ENCODE measurements at regions not wholly inside any gene's neighbourhood (a gene's known extent, or its start where the extent isn't known, plus 50 kb on each side); places are given as distances from the start of the nearest gene placed in this dataset.

DNA sequence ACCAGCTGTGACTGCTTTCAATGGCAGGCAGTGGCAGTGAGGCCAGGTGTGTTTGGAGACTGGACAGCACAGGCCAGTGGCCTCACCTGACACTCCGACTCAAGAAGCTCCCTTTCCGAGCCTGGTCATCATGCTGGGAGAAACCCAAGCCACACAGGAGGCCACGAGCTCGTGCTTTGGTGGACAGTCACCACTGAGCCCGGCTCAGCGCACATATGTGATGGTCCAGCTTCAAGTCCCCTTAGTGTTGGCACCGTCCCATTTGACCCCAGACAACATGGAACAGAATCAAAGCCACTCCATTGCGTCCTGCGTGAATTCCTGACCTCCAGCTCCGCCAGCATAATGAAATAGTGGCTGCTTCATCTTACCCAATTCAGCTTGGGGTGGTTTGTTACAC, 64.0 kb upstream of the PPP1R26 start:
- TF ChIP-seq, protein P1, sequence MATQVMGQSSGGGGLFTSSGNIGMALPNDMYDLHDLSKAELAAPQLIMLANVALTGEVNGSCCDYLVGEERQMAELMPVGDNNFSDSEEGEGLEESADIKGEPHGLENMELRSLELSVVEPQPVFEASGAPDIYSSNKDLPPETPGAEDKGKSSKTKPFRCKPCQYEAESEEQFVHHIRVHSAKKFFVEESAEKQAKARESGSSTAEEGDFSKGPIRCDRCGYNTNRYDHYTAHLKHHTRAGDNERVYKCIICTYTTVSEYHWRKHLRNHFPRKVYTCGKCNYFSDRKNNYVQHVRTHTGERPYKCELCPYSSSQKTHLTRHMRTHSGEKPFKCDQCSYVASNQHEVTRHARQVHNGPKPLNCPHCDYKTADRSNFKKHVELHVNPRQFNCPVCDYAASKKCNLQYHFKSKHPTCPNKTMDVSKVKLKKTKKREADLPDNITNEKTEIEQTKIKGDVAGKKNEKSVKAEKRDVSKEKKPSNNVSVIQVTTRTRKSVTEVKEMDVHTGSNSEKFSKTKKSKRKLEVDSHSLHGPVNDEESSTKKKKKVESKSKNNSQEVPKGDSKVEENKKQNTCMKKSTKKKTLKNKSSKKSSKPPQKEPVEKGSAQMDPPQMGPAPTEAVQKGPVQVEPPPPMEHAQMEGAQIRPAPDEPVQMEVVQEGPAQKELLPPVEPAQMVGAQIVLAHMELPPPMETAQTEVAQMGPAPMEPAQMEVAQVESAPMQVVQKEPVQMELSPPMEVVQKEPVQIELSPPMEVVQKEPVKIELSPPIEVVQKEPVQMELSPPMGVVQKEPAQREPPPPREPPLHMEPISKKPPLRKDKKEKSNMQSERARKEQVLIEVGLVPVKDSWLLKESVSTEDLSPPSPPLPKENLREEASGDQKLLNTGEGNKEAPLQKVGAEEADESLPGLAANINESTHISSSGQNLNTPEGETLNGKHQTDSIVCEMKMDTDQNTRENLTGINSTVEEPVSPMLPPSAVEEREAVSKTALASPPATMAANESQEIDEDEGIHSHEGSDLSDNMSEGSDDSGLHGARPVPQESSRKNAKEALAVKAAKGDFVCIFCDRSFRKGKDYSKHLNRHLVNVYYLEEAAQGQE (IDR thresholded peaks at IDR 0.05; ENCODE audit: insufficient replicate concordance, low read depth) = no peak
- TF ChIP-seq, protein P2, sequence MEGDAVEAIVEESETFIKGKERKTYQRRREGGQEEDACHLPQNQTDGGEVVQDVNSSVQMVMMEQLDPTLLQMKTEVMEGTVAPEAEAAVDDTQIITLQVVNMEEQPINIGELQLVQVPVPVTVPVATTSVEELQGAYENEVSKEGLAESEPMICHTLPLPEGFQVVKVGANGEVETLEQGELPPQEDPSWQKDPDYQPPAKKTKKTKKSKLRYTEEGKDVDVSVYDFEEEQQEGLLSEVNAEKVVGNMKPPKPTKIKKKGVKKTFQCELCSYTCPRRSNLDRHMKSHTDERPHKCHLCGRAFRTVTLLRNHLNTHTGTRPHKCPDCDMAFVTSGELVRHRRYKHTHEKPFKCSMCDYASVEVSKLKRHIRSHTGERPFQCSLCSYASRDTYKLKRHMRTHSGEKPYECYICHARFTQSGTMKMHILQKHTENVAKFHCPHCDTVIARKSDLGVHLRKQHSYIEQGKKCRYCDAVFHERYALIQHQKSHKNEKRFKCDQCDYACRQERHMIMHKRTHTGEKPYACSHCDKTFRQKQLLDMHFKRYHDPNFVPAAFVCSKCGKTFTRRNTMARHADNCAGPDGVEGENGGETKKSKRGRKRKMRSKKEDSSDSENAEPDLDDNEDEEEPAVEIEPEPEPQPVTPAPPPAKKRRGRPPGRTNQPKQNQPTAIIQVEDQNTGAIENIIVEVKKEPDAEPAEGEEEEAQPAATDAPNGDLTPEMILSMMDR (IDR thresholded peaks at IDR 0.05; ENCODE audit: insufficient read depth, low read length) = no peak
- TF ChIP-seq GABPA (IDR thresholded peaks at IDR 0.05; ENCODE audit: low read depth) (no peak), POLR2AphosphoS5 (IDR thresholded peaks at IDR 0.05; ENCODE audit: low read depth) (no peak), SPI1 (IDR thresholded peaks at IDR 0.05; ENCODE audit: borderline replicate concordance, low read depth) (no peak)
- H3K4me3 ChIP-seq (replicated peaks; ENCODE audit: insufficient read depth, low read length) = no peak overlapping the region
- H3K27me3 ChIP-seq (ENCODE audit: insufficient read depth, poor library complexity, severe bottlenecking) = peaks cover 3% of the 10 kb centered on the region

DNA sequence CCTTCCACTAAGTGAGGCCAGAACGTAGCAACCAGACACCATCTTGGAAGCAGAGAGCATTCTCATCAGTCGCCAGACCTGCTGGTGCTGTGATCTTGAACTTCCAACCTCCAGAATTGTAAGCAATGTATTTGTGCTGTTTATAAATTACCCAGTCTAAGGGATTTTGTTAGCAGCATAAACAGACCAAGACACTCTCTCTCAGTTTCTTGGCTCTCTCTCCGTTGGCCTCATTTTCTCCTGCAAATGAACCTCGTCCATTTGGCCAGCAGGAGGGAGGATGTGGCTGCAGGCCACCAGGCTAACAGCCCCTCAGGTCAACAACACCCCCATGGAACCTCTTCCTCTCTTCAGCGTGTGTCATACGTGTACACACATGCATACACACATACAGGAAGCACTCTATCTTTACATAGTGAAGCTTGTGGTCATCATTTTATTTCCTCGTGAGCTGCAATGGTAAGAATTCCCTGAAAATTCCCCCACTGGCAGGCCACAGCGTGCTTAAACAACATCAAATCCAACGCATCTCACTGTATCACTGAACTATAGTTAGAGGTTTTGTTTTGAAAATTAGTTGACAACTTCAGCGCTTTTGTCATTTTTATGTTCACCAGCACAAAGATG, 62.8 kb upstream of the PPP1R26 start:
- DNase-seq (ENCODE audit: low read depth in 1 of 2, low spot score in 1 of 2) = no peak
- Histone ChIP-seq H3K4me3 (replicated peaks; ENCODE audit: insufficient read depth, low read length) (no peak overlapping the region), H3K27ac (replicated peaks) (no peak overlapping the region), H3K27me3 (ENCODE audit: insufficient read depth, poor library complexity, severe bottlenecking) (peaks cover 3% of the 10 kb centered on the region)
- TF ChIP-seq SPI1 (IDR thresholded peaks at IDR 0.05; ENCODE audit: borderline replicate concordance, low read depth) = no peak

More for the DNA sequence above, 64.0 kb upstream of the PPP1R26 start:
- DNase-seq (ENCODE audit: low read depth in 1 of 2, low spot score in 1 of 2) = no peak
- H3K27ac ChIP-seq (replicated peaks) = no peak overlapping the region

DNA sequence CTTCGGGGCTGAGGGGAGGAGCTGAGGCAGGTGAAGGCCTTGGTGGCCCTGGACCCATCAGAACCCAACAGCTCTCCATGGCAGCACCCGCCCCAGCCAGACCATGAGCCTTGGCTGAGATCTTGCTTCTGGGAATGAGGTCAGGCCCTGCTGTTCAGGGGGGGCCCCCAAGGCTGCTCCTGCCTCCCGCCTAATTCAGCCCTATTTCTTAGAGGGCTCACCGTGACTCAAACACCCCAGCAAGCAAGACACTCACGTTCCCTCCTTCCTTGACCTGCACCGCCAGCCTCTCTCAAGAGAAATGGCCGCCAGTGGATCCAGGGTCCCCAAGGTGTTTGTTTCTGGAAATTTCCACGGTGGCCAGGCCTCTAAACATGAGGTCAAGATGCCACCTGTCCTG, 61.4 kb upstream of the PPP1R26 start:
- TF ChIP-seq, protein P1 (IDR thresholded peaks at IDR 0.05; ENCODE audit: insufficient replicate concordance, low read depth) = no peak
- no peak for TF ChIP-seq POLR2AphosphoS5 (IDR thresholded peaks at IDR 0.05; ENCODE audit: low read depth)
- TF ChIP-seq SPI1 (IDR thresholded peaks at IDR 0.05; ENCODE audit: borderline replicate concordance, low read depth) = no peak
- TF ChIP-seq, protein P2 (IDR thresholded peaks at IDR 0.05; ENCODE audit: insufficient read depth, low read length) = no peak
- no peak for TF ChIP-seq GABPA (IDR thresholded peaks at IDR 0.05; ENCODE audit: low read depth)
- DNase-seq (ENCODE audit: low read depth in 1 of 2, low spot score in 1 of 2) = no peak
- Histone ChIP-seq H3K4me3 (replicated peaks; ENCODE audit: insufficient read depth, low read length) (no peak overlapping the region), H3K27ac (replicated peaks) (no peak overlapping the region), H3K27me3 (ENCODE audit: insufficient read depth, poor library complexity, severe bottlenecking) (peaks cover 3% of the 10 kb centered on the region)

GRCh38 chr9:135419106-135419505, 60.5 kb upstream of the PPP1R26 start:
- TF ChIP-seq GABPA (IDR thresholded peaks at IDR 0.05; ENCODE audit: low read depth) = no peak
- TF ChIP-seq, protein P2 (IDR thresholded peaks at IDR 0.05; ENCODE audit: insufficient read depth, low read length) = no peak
- no peak for TF ChIP-seq POLR2AphosphoS5 (IDR thresholded peaks at IDR 0.05; ENCODE audit: low read depth)
- TF ChIP-seq, protein P1 (IDR thresholded peaks at IDR 0.05; ENCODE audit: insufficient replicate concordance, low read depth) = no peak
- no peak for TF ChIP-seq SPI1 (IDR thresholded peaks at IDR 0.05; ENCODE audit: borderline replicate concordance, low read depth)
- H3K27me3 ChIP-seq (ENCODE audit: insufficient read depth, poor library complexity, severe bottlenecking) = peaks cover under 1% of the 10 kb centered on the region
- H3K4me3 ChIP-seq (replicated peaks; ENCODE audit: insufficient read depth, low read length) = no peak overlapping the region
- no peak for DNase-seq (ENCODE audit: low read depth in 1 of 2, low spot score in 1 of 2)
- H3K27ac ChIP-seq (replicated peaks) = no peak overlapping the region
